Vagina (tissue), 2 donors: ENCODE measurements at regions not wholly inside any gene's neighbourhood (a gene's known extent, or its start where the extent isn't known, plus 50 kb on each side); places are given as distances from the start of the nearest gene placed in this dataset.

Experiments
- DNase-seq, 2 donors: peaks; one replicate each; pipeline ENCODE4 v3.0.0-alpha.2; 2017; ENCODE audit errors: extremely low spot score in 2 of 2
- H3K27ac ChIP-seq: fragments of 200-600 bp; sonication (generic); one replicate; pipeline ENCODE4 v1.5.1; 2019
- H3K27me3 ChIP-seq: fragments of 200-600 bp; sonication (generic); one replicate; pipeline ENCODE4 v1.5.1; 2019
- H3K36me3 ChIP-seq, 2 donors: fragments of 200-600 bp; sonication (generic); one replicate each; pipeline ENCODE4 v1.5.1; 2017 to 2019
- H3K4me1 ChIP-seq: fragments of 200-600 bp; sonication (generic); one replicate; pipeline ENCODE4 v1.5.1; 2019
- H3K4me3 ChIP-seq, 2 donors: fragments of 200-600 bp; sonication (generic); 1 replicate in 1 of 2; 2 replicates in 1 of 2; pipeline ENCODE4 v1.5.1; 2016 to 2019
- H3K9me3 ChIP-seq: fragments of 200-600 bp; sonication (generic); one replicate; pipeline ENCODE4 v1.5.1; 2019
- CTCF ChIP-seq, 3 experiments: fragments of 450-650 bp in 2 of 3; fragments of 200-600 bp in 1 of 3; sonication (generic) in 1 of 3; IDR thresholded peaks; one replicate each; pipeline ENCODE4 v1.5.1; 2017 to 2019; ENCODE audit warnings: antibody characterized with exemption in 3 of 3, mild to moderate bottlenecking in 2 of 3, moderate library complexity in 2 of 3
- POLR2A ChIP-seq, 2 donors: fragments of 450-650 bp; IDR thresholded peaks; one replicate each; pipeline ENCODE4 v1.6.1; 2017; ENCODE audit warnings: antibody characterized with exemption in 2 of 2, mild to moderate bottlenecking in 2 of 2, moderate library complexity in 2 of 2
- POLR2AphosphoS5 ChIP-seq, 2 donors: sonication (generic); formaldehyde crosslinking; IDR thresholded peaks; one replicate each; pipeline ENCODE4 v1.9.0; 2017; ENCODE audit warnings: antibody characterized with exemption in 2 of 2, mild to moderate bottlenecking in 2 of 2, low read depth in 1 of 2; ENCODE audit not compliant: insufficient read depth in 1 of 2
- intact Hi-C: fragments of 100-400 bp; cut with DNase I; formaldehyde crosslinking; loops from one replicate; pipeline ENCODE4 v1.15.1; 2023

DNA sequence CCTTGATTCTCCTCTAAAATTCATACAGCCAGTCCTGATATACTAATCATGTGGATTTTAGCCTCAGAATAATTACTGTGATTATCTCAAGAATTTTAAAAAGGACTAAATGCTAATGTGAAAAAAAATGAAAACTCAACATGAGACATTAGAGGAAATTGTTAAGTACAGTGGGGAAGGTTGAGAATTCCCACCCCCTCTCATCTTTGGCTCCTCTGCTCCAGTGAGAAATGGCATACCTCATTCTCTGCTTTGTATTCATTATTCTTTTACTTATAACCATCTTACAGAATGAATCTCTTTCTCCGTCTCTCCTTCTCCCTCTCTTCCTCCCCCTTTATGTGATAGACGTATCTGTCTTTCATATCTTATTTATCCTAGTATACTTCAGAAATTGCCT, 70.9 kb downstream of the DIRAS3 start:
- Histone ChIP-seq H3K27ac (no peak overlapping the region), H3K36me3 (no peaks in the 10 kb centered on the region), H3K4me3 (no peak overlapping the region), H3K9me3 (no peaks in the 10 kb centered on the region), H3K4me1 (no peaks in the 10 kb centered on the region), H3K27me3 (no peaks in the 10 kb centered on the region)
- no peak for DNase-seq
- no peak for TF ChIP-seq CTCF (IDR thresholded peaks at IDR 0.05)
- no peak for TF ChIP-seq POLR2A (IDR thresholded peaks at IDR 0.05)
- TF ChIP-seq POLR2AphosphoS5 (IDR thresholded peaks at IDR 0.05; ENCODE audit: insufficient read depth in 1 of 2, low read depth in 1 of 2) = no peak
- intact Hi-C loops = no loop called here

DNA sequence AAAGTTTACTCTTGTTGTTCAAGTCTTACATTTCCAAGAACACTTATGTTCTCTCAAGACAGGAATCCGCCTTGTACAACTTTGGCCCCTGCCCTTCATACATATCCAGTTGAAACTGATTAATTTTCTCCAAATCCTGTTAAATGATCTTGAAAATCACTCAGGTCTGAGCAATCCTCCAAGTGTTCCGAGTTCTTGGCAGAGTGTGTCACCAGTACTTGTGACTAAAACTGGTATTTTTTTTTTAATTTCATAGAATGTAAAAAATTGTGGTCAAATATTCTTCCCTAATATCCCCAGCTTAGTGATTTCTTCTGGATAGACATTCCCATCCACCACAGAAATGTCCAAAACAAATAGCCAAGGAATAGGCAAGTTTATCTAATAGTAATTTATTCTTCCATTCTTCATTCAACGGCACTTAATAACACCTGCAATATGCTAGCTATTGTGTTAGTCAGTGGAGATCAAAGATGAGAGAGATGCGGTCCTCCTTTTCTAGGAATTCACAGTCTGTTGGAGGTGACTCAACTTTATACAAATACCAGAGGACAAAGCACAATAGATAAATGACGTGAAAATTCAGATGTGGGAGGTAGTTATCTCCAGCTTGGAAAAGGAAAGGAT, 71.4 kb downstream of the DIRAS3 start:
- no peak for DNase-seq
- H3K36me3 ChIP-seq = no peaks in the 10 kb centered on the region
- intact Hi-C loops = no loop called here
- no peaks in the 10 kb centered on the region for H3K9me3 ChIP-seq
- H3K4me3 ChIP-seq = no peak overlapping the region
- no peaks in the 10 kb centered on the region for H3K27me3 ChIP-seq
- H3K27ac ChIP-seq = no peak overlapping the region
- no peaks in the 10 kb centered on the region for H3K4me1 ChIP-seq
- no peak for TF ChIP-seq CTCF (IDR thresholded peaks at IDR 0.05)
- no peak for TF ChIP-seq POLR2A (IDR thresholded peaks at IDR 0.05)
- no peak for TF ChIP-seq POLR2AphosphoS5 (IDR thresholded peaks at IDR 0.05; ENCODE audit: insufficient read depth in 1 of 2, low read depth in 1 of 2)

GRCh38 chr1:67977756-67978155, 72.7 kb downstream of the DIRAS3 start:
- TF ChIP-seq CTCF (IDR thresholded peaks at IDR 0.05) (no peak), POLR2AphosphoS5 (IDR thresholded peaks at IDR 0.05; ENCODE audit: insufficient read depth in 1 of 2, low read depth in 1 of 2) (no peak), POLR2A (IDR thresholded peaks at IDR 0.05) (no peak)
- H3K4me1 ChIP-seq = no peaks in the 10 kb centered on the region
- intact Hi-C loops = no loop called here
- no peaks in the 10 kb centered on the region for H3K36me3 ChIP-seq
- no peaks in the 10 kb centered on the region for H3K27me3 ChIP-seq
- no peak overlapping the region for H3K27ac ChIP-seq
- H3K9me3 ChIP-seq = no peaks in the 10 kb centered on the region
- no peak overlapping the region for H3K4me3 ChIP-seq
- DNase-seq = no peak

- intact Hi-C loops = no loop called here
- Histone ChIP-seq H3K27ac (no peak overlapping the region), H3K36me3 (no peaks in the 10 kb centered on the region), H3K9me3 (no peaks in the 10 kb centered on the region), H3K4me3 (no peak overlapping the region), H3K4me1 (no peaks in the 10 kb centered on the region), H3K27me3 (no peaks in the 10 kb centered on the region)
- no peak for DNase-seq
- TF ChIP-seq CTCF (IDR thresholded peaks at IDR 0.05) (no peak), POLR2AphosphoS5 (IDR thresholded peaks at IDR 0.05; ENCODE audit: insufficient read depth in 1 of 2, low read depth in 1 of 2) (no peak), POLR2A (IDR thresholded peaks at IDR 0.05) (no peak)
Observed at GRCh38 chr1:67973051-67973450, 77.4 kb downstream of the DIRAS3 start.

GRCh38 chr1:67970088-67970487, 80.3 kb downstream of the DIRAS3 start:
- H3K9me3 ChIP-seq = no peaks in the 10 kb centered on the region
- no peak overlapping the region for H3K27ac ChIP-seq
- intact Hi-C loops = no loop called here
- no peaks in the 10 kb centered on the region for H3K4me1 ChIP-seq
- H3K36me3 ChIP-seq = no peaks in the 10 kb centered on the region
- TF ChIP-seq POLR2A (IDR thresholded peaks at IDR 0.05) (no peak), POLR2AphosphoS5 (IDR thresholded peaks at IDR 0.05; ENCODE audit: insufficient read depth in 1 of 2, low read depth in 1 of 2) (peak in 1 of 2 donors; percentile 29)
- DNase-seq = no peak
- H3K4me3 ChIP-seq = no peak overlapping the region
- H3K27me3 ChIP-seq = no peaks in the 10 kb centered on the region
